ENCODE measurements at regions not wholly inside any gene's neighbourhood (a gene's known extent, or its start where the extent isn't known, plus 50 kb on each side); places are given as distances from the start of the nearest gene placed in this dataset.
A peak's percentile ranks its signal among the peaks of the same experiment; 100 is the strongest.
"Not testable (repeated sequence)": the region's sequence is repeated elsewhere in the genome, so short reads cannot be mapped to it uniquely, and the experiment has no call there.

DNA sequence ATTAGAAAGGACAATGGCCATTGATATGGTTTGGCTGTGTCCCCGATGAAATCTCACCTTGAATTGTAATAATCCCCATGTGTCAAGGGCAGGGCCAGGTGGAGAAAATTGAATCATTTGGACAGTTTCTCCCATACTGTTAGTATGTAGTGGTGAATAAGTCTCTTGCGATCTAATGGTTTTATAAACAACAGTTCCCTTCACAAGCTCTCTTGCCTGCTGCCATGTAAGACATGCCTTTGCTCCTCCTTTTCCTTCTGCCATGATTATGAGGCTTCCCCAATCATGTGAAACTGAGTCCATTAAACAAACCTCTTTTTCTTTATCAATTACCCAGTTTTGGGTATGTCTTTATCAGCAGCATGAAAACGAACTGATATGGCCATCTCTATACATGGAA lies 302.7 kb downstream of the SFMBT2 start:
- DNase-seq (ENCODE audit: low read depth) = no peak

DNA sequence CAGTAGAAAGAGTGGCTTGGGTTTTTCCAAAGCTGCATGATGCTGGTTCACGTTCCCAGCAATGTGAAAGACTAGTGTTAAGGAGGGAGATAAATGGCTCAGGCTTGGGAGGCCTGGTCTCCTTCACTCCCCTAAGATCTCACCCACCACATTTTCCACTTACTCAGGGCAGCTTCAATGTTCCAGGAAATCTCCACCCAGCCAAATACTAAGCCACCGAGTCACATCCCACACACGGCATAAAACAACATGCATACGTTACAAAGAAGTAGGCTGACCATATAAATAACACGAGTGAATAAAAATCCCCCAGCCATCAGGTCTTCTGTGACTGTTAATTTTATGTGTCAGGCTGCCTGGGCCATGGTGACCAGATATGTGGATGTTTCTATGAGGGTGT lies 303.5 kb downstream of the SFMBT2 start:
- peak; percentile 63 for DNase-seq (ENCODE audit: low read depth)

DNA sequence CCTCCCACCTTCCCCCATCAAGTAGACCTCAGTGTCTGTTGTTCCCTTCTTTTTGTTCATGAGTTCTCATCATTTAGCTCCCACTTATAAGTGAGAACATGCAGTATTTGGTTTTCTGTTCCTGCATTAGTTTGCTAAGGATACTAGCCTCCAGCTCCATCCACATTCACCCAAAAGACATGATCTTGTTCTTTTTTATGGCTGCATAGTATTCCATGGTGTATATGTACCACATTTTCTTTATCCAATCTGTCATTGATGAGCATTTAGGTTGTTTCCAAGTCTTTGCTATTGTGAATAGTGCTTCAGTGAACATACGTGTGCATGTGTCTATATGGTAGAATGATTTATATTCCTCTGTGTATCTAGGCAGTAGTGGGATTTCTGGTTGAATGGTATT lies 306.5 kb downstream of the SFMBT2 start:
- not testable (repeated sequence) for DNase-seq (ENCODE audit: low read depth)

DNA sequence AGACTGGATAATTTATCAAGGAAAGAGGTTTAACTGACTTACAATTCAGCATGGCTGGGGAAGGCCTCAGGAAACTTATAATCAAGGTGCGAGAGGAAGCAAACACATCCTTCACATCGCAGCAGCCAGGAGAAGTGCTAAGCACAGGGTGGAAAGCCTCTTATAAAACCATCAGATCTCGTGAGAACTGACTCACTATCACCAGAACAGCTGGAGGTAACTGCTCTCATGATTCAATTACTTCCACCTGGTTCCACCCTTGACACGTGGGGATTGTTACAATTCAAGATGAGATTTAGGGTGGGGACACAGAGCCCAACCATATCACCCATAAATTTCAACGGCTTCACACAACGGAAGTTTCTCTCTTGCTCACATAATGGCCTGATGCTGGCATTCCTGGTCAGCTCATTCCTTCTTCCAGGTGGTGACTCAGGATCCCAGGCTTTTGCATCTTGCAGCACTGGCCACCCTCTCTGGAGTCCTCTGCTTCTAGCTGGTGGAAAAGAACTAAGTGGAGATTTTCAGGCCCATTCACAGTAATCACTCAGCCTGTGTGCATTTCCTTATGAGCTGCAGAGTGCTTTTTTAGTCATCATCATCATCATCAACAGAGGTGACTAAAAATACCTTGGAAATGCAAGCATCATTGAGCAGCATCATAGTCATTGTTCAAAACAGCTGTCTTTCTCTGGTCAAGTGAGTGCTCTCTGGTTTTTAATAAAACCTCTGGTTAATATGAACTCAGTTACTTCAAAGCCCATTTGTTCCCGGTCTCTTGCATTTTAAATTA lies 308.1 kb downstream of the SFMBT2 start:
- no peak for DNase-seq (ENCODE audit: low read depth)

DNA sequence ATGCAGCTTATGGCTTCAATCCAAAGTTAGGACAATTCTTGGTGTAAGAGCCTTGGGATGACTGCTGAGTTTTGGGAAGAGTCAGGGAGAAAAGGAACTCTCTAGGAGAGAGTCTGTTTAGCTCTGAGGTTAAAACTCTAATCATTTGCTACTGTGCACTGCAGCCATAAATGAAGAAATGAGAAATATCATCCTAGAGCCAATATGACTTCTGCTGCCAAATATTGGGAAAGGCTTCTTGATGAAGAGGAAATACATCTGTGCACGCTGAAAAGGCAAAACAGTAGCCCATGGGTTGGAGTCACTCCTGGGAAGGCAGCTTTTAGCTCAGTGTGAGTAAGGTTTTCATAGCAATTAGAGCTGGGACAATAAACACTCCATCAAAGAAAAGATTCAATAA lies 308.8 kb downstream of the SFMBT2 start:
- peak; percentile 15 for DNase-seq (ENCODE audit: low read depth)

DNA sequence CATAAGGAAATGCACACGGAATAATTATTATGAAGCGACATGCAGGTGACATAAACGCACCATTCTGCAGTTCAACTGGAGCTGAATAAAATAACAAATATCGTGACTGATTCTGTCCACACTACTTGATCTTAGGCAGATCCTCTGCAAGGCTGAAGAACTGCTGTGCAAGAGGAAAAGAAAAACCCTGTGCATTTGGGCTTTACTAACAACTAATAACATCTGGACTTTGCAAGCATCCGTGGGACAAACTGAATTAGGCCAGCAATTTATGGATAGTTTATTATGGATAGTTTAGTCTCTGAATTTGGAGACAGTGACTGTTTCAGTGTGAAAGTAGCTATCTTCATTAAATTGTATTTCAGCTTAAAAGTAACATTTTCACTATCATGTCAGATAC lies 309.4 kb downstream of the SFMBT2 start:
- no peak for DNase-seq (ENCODE audit: low read depth)

DNA sequence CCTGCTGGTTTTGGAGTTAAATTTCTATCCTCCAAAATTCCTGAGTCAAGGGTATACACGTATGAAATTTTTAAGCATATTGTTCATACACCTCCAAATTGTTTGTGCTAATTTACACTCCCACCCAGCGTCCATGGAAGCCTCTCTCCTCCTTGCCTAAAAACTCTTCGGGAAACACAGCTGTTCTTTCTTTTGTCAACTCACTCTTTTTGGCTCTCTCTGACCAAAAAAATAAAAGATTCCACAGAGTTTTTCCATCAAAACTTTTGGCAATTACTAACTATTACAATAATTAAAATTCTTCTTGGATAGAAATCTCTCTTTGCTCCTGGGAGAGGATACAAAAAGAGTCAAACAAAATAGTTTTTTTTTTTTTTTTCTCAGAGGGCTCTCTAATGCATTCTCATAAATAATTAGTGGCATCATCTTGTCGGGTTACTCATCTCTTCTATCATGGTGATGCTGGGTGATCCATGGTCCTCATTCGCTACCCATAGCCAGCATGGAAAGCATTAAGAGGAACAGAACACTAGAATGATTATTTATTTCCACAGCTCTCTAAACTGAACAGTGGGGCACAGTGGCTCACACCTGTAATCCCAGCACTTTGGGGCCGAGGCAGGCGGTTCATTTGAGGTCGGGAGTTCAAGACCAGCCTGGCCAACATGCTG lies 310.7 kb downstream of the SFMBT2 start:
- no peak for DNase-seq (ENCODE audit: low read depth)

DNA sequence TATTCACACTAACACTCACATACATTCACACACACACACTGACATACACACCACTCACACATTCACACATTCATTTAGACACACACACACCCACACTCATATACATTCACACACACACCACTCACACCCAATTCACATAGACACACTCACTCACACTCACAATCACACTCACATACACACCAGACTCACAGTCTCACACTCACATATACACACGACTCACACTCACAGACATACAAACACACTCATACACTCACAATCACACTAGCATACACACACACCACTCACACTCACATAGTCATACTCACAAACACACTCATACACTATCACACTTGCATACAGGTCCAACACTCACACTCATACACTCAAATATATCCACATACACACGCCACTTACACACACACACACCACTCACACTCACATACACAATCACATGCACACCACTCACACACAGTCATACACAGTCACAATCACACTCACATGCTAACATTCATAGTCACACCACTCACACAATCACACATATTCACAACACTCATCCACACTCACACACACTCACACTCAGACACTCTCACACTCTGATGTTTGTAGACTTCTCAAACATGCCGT lies 312.6 kb downstream of the SFMBT2 start:
- no peak for DNase-seq (ENCODE audit: low read depth)

DNA sequence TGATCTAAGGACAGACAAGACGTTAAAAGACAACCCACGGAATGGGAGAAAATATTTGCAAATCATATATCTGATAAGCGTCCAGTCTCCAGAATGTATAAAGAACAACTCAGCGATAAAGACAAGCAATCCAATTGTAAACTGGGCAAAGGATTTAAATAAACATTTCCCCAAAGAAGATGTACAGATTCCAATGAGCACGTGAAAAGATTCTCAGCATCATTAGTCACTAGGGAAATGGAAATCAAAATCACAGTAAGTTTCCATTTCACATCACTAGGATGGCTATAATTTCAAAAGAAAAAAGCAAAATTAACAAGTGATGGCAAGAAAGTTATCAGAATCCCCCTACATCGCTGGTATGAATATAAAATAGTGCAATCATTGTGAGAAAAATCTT lies 316.1 kb downstream of the SFMBT2 start:
- no peak for DNase-seq (ENCODE audit: low read depth)

DNA sequence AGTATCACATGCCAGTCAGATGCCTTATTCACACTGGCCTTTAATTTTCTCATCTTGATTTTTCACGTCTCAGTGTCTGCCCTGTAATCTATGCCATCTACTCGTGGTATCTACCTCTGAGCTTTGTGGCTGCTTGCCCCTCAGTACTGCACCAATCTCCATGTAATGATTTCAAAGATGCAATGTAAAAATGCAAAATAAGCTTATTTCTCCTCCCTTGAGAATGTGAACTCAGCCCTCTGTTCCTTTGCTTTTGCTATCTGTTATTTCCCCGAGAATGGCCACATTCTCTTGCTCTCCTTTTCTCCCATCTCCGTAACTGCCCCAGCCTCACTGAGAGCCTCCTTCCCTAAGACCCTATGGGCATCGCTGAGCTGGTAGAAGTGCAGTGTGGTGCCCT lies 317.5 kb downstream of the SFMBT2 start:
- DNase-seq (ENCODE audit: low read depth) = no peak

DNA sequence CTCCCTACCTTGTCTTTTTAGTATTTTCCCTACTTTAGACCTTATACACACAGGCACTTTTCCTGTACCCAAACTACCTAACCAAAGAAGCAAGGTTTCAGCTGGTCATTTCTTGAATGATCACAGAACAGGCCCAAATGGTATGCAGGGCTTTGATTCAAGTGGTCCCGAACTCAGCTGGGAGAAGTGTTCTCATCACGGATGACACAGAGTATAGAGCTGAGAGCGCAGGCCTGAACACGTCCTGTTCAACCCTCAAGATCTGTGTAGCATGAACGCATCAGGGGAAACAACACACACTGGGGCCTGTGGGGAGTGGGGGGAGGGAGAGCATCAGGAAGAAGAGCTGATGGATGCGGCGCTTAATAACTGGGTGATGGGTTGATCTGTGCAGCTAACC lies 318.2 kb downstream of the SFMBT2 start:
- no peak for DNase-seq (ENCODE audit: low read depth)

DNA sequence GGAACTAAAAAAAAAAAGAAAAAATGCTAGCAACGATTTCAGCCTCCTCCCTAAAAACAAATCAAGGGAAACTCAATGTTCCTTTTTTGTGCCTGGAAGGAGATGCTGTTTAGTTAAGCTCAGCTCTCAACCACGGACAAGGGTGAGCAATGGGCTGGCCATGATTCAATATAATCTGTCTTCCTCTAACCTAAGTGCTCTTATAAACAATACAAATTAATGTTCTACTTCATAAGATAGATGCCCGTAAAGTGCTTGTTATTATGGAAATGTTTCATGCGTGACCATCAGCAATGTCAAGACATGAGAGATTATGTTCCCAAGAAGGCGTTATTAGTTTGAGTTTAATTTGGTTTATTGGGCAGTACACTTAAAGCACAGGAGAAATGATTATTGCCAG lies 320.3 kb downstream of the SFMBT2 start:
- DNase-seq (ENCODE audit: low read depth) = no peak

DNA sequence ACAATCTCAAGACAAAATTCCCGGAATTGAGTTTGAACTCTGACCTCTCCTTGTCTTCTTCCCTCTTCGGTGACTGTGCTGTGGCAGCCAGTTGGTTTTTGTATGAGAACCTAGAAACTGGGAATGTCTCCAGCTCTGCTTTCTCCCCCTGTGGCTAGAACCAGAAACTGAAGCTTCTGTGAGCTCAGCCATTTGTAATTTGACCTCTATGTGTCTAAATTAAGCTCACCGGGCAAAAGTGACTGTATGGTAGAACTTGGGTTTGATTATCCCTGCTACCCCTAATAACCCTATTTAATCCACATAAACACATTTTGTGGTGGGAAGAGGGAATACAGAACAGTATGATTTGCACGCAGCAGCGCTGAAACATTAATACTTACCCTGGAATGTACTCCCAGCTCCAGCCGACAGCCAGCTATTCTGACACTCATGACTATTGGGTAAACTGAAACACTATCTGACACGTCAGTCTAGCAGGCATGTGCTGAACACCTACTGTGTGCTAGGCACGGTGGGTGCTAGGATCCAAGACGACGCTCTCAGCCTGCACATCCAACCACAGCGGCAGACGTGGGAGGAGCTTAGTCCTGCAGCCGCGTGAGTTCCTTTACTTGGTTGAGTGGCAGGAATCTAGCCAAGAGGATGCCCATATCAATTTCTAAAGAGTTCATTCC lies 324.8 kb downstream of the SFMBT2 start:
- peak; percentile 47 for DNase-seq (ENCODE audit: low read depth)

DNA sequence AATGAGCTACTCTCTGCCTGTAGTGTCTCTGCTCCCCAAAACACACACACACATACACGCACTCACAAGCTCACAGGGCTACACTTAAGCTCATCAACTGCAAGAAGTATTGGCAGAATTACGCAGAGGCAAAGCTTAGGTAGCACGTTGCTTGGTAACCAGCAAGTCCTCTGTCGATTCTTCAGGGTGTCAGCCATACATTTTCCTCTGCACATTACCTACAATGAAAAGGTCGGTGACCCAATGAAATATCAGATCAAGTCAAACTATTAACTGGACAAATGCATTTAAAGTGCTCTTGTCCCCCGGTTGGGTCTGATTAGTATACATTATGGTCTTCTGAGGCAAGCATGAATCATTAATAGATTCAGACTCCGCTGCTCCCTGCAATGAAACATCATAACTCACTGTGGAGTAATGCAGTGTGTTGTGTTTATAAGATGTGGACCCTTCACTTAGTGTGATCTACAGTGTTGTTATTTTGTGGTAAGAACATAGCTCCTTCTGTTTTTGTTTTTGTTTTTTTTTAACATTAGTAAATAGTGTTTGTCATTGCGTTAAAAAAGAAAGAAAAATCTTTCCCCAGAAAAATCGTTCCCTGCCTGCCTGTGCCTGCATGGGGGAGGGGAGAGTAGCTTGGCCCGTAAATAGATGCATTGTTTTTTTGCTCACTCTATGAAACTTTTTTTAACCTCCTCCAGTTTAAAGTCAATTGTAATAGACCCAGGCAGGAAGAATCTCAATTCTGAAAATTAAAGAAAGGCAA lies 325.5 kb downstream of the SFMBT2 start:
- DNase-seq (ENCODE audit: low read depth) = no peak

DNA sequence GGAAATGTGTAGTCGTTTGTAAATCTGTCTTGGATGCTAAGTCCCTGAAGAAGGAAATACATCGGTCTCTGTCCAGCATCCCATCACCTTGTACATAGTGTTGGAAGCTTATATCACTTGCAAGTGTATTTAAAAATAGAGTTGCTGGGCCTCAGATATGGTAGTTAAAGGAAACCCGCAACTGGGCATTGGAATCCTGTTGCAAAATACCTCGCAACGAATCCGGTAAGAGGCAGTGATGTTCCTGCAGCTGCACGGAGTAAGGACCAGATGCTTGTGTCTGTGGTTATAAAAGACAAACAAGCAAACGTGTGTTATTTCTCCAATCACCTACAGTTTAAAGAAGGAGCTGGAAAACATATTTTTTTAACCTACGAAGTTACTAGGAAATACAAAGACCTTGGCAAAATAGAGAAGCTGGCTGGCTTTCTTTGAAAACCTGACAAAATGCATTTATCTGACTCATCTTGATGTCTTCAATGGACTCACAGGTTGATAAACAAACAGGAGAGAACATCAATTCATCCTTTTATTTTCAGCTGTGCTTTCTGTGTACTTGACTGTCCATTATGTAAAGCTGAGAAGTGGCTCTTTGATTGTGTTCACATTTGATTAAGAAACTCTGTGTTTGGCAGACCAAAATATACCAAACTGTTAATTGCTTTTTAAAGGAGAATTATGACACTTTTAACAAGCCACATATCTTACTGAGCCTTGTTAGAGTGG lies 326.4 kb downstream of the SFMBT2 start:
- no peak for DNase-seq (ENCODE audit: low read depth)

DNA sequence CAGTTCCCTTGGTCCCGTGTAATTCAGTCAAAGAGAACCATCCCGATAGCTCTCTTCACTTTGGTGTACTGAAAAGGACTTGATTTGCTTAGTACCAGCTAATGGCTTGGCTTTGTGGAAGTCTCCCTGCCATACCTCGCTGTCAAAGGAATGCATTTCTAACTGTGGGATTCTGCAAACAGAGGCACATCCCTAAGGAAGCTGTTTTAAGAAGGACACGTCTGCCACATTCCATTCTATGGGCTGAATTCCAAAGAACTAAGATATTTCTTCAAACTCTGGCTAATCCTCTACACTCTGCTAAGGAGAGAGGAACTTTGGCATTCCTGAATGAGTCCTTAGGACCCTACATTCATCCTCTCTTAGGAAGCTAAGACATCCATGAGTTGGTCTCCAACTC lies 327.9 kb downstream of the SFMBT2 start:
- no peak for DNase-seq (ENCODE audit: low read depth)

DNA sequence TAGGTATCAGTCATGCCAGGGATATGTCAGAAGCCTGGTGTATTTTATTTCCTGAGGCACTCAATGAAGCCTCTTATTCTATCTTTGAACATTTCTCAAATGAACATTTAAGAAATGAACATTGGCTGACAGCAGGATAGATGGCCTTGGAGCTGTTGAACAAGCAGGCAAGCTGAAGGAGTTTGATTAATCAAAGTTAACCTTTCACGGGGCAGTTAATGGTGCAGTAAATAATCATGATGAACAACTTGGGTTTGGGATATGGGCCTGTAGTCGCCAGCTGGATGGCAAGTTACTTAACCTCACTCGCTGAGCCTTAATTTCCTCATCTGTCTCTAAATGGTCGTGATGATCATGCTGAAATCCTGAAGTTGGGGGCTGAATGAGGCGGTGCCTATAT lies 333.0 kb downstream of the SFMBT2 start:
- DNase-seq (ENCODE audit: low read depth) = no peak

DNA sequence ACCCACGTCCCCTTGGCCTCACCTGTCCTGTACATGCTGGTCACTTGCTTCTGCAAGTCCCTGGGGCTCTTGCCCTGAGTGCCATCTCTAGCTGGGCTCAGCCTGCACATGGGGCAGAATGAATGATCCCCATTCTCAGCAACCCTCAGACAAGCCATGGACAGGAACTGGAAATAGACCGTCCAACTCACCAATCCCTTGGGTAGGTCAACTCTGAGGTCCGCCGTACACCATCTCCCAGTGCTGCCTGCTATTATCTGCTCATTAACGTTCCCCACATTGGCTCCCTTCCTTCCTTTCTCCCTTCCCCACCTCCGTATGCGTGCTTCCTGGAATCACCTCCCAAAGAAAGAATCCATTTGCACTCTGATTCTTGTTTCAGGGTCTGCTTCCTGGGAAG lies 335.0 kb downstream of the SFMBT2 start:
- no peak for DNase-seq (ENCODE audit: low read depth)

DNA sequence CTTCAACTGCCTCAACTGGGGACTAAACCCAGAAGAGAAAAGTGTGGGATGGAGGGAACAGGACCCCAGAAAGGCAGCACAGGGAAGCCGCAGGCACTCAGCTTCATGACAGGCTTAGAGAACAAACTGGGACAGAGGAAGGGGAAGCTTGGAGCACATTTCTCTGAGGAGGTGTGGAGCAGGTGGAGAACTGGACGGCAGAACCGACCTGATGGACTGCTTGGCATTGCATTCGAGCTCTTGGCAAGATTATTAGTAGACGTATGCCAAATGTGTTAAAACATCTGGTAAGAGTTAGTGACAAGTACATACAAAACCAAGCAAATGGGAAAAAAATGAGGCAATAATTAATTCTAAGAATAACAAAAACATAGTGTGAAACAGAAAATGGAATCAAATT lies 335.7 kb downstream of the SFMBT2 start:
- DNase-seq (ENCODE audit: low read depth) = no peak

DNA sequence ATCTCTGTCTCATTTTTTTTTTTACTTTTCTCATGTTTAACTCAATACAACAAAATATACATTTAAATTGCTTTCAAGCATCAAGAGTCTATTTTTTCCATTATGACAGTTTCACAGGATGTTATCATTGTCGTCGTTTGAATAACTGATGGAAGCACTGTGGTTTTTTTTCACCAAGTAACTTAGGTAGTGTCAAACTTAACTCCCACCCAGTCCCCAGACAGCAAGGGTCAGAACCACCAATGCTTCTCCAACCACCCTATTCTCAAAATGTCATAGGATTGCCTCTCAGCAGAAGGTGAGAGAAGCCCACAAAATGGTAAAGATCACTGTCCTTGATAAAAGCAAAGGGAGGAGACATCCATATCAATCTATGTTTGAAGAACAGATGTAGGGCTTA lies 339.4 kb downstream of the SFMBT2 start:
- no peak for DNase-seq (ENCODE audit: low read depth)

DNA sequence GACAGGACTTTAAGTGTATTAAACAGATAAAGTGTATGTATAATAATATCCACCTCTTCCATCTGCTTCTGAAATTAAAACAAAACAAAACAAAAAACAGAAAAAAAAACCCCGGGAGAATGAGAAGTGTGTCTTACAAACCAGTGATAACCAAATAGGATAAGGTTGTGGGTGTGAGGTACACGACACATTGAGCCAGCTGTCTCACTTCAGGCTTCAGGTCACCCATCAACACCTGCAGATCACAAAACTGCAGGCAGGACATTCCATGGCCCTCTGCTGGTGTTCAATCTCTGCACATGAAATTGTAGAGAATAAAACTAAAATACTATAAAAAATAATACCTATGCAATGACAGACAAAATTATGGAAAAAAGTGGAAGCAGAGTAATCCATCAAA lies 339.9 kb downstream of the SFMBT2 start:
- DNase-seq (ENCODE audit: low read depth) = no peak
